Inflammatory macrophage treated with lipopolysaccharide for 1 hour (primary cell): ENCODE measurements at regions not wholly inside any gene's neighbourhood (a gene's known extent, or its start where the extent isn't known, plus 50 kb on each side); places are given as distances from the start of the nearest gene placed in this dataset.
"Not testable (repeated sequence)": the region's sequence is repeated elsewhere in the genome, so short reads cannot be mapped to it uniquely, and the experiment has no call there.

Experiments
- DNase-seq, 2 donors: peaks; one replicate each; pipeline ENCODE4 v3.0.0-alpha.2; 2020 to 2022

GRCh38 chr7:136400877-136401276 lies 423.7 kb upstream of the MTPN start:
- DNase-seq, result no peak

- no peak for DNase-seq
Observed at GRCh38 chr7:136399385-136399784, 422.2 kb upstream of the MTPN start.

GRCh38 chr7:136392856-136393255 lies 415.7 kb upstream of the MTPN start:
- DNase-seq, result no peak

GRCh38 chr7:136391371-136391770 lies 414.2 kb upstream of the MTPN start:
- no peak for DNase-seq

GRCh38 chr7:136389933-136390332 lies 412.8 kb upstream of the MTPN start:
- DNase-seq, result no peak

GRCh38 chr7:136386876-136387275 lies 409.7 kb upstream of the MTPN start:
- DNase-seq, result no peak

- DNase-seq, result not testable (repeated sequence)
Observed at GRCh38 chr7:136371409-136371808, 394.2 kb upstream of the MTPN start.

GRCh38 chr7:136370137-136370536 lies 393.0 kb upstream of the MTPN start:
- DNase-seq, result no peak

GRCh38 chr7:136369225-136369624 lies 392.1 kb upstream of the MTPN start:
- DNase-seq, result no peak

GRCh38 chr7:136359333-136359903 lies 382.3 kb upstream of the MTPN start:
- no peak for DNase-seq

GRCh38 chr7:136353287-136353686 lies 376.1 kb upstream of the MTPN start:
- DNase-seq, result no peak

- no peak for DNase-seq
Observed at GRCh38 chr7:136348542-136349192, 371.5 kb upstream of the MTPN start.

GRCh38 chr7:136348142-136348541 lies 371.0 kb upstream of the MTPN start:
- DNase-seq, result no peak

- DNase-seq, result no peak
Observed at GRCh38 chr7:136347488-136347887, 370.3 kb upstream of the MTPN start.

- DNase-seq, result no peak
Observed at GRCh38 chr7:136342251-136342650, 365.1 kb upstream of the MTPN start.

GRCh38 chr7:136339464-136339863 lies 362.3 kb upstream of the MTPN start:
- no peak for DNase-seq

- DNase-seq, result no peak
Observed at GRCh38 chr7:136336932-136337331, 359.8 kb upstream of the MTPN start.

GRCh38 chr7:136333636-136334035 lies 356.5 kb upstream of the MTPN start:
- DNase-seq, result no peak

GRCh38 chr7:136326045-136326609 lies 349.0 kb upstream of the MTPN start:
- DNase-seq, result no peak

GRCh38 chr7:136325578-136325977 lies 348.4 kb upstream of the MTPN start:
- DNase-seq, result no peak

GRCh38 chr7:136325027-136325426 lies 347.9 kb upstream of the MTPN start:
- no peak for DNase-seq

GRCh38 chr7:136324073-136324704 lies 347.0 kb upstream of the MTPN start:
- no peak for DNase-seq

- DNase-seq, result no peak
Observed at GRCh38 chr7:136312592-136312991, 335.4 kb upstream of the MTPN start.

GRCh38 chr7:136309407-136309806 lies 332.2 kb upstream of the MTPN start:
- DNase-seq, result no peak
